ENCODE measurements at regions not wholly inside any gene's neighbourhood (a gene's known extent, or its start where the extent isn't known, plus 50 kb on each side); places are given as distances from the start of the nearest gene placed in this dataset.

DNA sequence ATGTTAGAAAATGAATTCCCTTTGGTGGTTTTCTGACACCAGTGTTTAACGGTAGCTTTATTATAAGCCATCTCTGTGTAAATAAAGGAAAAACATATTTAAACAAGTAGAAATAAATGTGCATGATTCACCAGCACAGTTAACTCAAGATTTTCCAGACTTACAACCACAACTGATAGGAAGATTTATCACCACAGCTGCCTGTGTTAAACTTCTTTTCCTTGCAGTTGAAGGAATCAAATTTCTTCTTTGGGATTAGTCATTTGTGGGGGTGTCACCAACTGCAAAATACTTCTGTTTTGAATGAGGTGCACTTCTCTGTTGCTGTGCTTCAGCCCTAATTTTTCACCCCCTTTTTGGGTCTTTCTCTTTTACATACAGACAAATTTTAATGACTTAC lies 128.1 kb upstream of the STK26 start:
- no peak for DNase-seq (ENCODE audit: low spot score)

DNA sequence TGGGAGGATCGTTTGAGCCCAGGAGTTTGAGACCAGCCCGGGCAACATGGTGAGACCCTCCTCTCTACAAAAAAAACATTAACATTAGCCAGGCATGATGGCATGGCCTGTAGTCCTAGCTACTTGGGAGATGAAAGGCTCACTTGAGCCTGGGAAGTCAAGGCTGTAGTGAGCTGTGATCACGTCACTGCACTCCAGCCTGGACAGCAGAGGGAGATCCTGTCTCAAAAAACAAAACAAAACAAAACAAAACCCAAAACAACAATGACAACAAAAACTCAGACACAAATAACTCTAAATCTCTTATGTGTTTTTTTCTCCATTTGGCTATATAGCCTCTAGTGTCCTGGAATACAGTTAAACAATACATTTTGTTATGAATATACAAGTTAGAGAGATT lies 127.3 kb upstream of the STK26 start:
- DNase-seq (ENCODE audit: low spot score), result peak; percentile 0

DNA sequence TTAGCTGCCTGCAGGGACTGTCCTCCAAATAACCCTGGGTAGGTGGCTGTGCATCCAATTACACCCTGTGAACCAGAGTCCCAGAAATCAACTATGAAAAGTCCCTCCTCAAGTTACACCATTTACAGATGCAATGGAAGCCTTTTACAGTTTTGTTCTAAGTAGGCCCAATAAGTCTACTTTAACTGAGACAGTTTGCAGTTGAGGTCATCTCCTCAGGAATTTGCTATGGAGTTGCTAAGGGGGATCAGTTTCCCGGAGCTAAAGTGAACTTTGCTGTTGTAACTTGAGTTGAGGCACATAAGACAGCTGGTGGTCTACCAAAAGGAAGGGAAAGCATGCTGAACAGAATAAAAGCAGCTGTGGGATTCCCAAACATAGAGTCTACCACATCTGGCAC lies 121.6 kb upstream of the STK26 start:
- DNase-seq (ENCODE audit: low spot score), result no peak

DNA sequence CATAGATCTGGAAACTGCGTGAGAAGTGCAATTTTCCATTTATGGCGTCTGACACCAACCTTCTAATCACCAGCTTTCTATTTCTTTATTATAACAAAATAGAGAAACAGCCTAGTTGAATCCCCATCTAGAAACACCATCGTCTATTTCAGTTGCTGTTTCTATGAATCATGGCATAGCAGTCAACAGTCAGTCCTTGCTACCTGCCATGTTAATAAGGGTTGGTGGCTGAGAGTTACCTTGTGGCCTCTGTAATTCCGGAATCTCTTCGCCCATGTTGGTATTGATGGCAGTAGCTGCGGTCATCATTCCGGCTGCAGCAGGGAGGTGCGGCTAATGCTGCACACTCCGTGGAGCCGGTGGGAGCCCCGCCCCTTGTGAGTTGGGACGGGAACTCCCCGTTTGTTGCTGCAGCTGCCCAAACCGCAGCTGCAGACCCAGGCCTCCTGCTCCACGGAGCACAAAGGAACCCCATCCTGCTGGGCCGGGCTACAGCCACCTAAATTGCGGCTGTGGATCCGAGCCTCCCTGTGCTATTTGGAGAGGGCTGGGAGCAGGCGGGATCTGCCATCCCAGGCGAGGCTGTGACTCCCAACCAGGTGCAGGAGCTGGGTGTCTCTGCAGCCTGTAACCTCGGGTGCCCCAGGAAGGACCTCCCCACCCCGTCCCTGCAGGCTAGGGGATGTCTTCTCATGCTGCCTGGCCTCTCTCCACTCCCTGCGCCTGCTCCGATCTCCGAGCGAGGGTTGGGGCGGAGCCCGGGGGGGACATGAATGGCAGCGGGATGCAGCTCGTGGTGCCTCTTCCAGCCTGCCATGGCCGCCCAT lies 115.4 kb upstream of the STK26 start:
- DNase-seq (ENCODE audit: low spot score), result no peak

DNA sequence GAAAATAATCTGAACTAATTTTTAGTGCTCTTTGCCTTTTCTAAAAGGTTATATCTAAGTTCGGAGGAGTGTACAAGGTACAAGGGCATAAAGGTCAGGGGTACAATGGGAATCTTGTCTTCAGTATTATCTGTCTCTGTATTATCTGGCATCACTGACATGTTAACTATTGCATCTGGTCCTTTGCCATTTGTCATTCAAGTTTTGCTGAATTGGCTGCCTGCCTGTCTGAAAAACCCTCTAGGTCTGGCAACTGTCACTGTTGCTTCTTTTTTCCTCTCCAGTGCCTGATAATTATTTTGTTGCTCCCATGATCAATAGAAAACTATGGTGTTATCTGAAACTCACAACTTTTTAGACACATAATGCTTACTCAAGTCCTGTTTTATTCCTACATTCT lies 112.5 kb upstream of the STK26 start:
- no peak for DNase-seq (ENCODE audit: low spot score)

DNA sequence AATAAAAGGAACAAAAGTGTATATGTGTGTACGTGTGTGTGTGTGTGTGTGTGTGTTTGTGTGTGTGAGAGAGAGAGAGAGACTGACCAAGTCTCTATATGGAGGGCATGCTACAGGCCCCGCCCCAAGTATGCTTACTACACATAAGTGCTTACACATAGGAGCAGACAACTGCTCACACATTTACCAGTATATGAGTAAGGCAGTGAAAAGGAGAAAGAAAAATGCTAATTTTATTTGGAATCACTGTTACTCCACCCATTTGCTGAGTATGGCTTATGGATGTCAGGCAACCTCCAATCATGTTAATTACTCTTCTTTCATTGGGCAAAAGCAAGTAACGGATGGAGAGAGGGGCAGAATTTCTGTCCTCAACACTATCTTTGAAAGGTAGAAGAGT lies 107.6 kb upstream of the STK26 start:
- DNase-seq (ENCODE audit: low spot score), result no peak

DNA sequence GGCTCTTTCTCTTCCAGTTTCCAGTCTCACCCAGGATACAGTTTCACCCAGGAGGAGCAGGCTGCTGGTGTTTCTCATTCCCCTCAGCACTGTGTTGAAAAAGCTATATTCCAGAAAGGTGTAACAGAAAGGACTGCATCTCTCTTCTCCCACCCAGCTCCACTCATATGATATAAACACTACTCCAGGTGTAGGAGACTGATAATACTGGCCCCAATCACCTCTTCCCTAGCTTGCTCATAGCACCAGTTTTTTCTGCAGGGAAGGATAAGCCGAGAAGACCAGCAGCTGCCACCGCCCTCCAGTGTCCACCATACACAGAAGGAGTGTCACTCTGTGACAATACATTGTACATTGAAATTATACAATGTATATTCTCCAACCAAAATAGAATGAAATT lies 105.5 kb upstream of the STK26 start:
- DNase-seq (ENCODE audit: low spot score), result no peak

DNA sequence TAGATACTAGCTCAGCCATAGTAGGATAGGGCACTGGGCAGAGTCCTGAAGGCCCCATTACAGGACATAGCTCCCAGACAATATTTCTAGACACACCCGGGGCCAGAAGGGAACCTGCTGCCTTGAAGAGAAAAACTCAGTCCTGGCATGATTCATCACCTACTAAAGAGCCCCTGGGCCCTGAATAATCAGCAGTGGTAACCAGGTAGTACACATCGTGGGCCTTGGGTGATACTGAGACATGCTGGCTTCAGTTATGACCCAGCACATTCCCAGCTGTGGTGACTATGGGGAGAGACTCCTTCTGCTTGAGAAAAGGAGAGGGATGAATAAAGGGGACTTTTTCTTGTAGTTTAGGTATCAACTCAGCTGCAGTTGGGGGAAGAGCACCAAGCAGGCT lies 104.3 kb upstream of the STK26 start:
- DNase-seq (ENCODE audit: low spot score), result no peak

DNA sequence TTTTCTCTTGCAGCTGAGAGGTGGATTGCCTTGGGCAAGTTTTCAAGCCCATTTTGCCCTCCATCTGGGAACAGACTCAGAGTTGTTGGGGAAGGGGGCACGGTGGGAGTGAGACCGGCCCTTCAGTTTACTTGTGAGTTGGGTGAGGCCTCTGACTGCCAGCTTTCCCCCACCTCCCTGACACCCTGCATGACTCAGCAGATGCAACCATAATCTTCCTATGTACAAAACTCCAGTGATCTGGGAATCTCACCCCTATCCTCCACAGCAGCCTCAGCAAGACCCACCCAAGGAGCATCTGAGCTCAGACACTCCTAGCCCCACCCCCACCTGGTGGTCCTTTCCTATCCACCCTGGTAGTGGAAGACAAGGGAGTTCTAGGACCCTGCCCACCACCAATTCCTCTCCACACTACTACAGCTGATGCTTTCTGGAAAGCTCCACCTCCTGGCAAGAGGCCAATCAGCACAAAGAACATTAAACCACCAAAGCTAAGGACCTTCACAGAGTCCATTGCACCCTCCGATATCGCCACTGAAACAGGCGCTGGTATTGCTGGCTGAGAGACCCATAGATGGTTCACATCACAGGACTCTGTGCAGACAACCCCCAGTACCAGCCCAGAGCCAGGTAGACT lies 99.4 kb upstream of the STK26 start:
- no peak for DNase-seq (ENCODE audit: low spot score)

DNA sequence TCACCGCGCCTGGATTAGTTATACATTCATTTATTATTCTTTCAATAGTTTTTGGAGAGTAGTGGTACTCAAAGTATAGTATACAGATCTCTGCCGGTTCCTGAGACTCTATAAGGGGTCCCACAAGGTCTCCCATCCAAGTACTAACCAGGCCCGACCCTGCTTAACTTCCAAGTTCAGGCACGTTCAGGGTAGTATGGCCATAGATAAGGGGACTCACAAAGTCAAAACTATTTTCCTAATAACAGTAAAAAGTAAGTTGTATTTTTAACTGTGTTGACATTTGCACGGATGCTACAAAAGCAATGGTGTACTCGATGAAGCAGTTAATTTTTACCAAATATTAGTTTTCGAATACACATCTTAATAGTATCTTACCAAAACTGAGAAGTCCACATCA lies 84.4 kb upstream of the STK26 start:
- DNase-seq (ENCODE audit: low spot score), result peak; percentile 1

DNA sequence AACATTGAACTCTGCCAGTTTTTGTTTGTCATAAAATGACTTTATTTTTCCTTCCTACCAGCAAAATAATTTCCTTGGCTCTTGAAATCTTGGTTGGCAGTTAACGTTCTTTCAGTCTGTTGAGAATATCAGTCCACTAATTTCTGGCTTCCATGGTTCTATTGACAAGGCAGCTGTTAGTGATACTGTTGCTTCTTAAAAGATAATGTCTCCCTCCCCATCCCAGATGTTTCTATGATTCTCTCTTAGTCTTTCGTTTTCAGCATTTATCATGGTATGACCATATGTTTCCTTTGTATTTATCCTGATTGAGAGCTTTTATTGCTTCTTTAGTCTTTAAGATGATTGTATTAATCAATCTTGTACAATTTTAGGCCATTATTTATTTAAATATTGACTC lies 81.1 kb upstream of the STK26 start:
- no peak for DNase-seq (ENCODE audit: low spot score)

DNA sequence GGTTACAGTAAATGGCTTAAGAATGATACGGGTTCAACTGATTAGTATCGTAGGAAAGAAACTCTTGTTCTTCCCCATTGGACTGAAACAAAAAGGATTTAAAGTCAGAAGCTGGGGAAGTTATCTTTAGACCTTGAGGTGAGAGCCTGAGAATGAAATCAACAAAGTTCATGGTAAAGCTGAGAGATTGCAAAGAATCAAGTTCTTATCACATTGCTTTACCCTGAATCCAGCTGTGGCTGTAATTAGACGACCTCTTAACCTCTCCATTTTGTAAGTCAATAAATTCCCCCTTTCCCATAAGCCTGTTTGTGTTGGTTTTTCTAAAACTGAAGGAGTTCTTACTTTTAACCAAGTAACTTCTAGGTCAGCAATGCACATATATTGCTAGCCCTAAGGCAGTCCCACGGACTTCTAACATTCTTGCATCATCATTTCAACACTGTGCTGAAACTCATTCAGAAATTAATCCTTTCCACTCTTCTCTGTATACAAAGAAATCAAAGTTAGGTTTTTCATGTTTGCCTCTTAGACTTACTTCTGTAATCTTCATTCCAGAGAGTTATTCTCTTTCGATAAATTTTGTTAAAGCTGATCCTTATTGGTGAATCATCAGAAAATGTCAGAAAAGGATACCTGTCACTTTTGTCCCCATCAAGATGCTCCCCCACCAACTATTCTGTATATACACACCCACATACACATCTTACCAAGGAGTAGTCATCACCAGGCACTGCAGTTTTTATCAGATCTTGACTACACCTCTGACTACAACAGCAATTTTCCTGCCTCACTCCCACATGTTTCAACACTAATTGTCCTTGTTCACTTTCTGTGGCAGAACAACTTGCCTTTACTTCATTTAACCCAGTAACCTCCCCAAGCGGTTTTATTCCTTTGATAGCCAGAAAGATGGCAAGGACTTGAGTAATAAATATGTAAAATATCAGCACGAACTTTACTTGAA lies 77.9 kb upstream of the STK26 start:
- no peak for DNase-seq (ENCODE audit: low spot score)

DNA sequence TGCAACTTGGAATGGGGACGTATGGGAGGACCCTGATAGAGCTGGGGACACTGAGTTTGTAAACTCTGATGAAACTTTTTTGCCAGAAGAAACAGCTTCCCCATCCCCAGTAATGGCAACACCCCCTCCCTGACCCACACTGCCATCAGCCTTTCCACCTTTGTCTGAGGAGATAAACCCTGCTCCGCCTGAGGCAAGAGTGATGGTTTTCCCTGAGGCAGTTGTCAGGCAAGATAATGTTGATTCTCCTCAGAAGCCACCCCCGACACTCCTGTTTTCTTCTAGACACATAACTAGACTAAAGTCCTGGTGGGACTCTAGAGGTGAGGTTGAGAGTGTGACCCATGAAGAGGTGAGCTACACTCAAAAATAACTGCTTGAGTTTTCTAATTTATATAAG lies 71.9 kb upstream of the STK26 start:
- DNase-seq (ENCODE audit: low spot score), result no peak

DNA sequence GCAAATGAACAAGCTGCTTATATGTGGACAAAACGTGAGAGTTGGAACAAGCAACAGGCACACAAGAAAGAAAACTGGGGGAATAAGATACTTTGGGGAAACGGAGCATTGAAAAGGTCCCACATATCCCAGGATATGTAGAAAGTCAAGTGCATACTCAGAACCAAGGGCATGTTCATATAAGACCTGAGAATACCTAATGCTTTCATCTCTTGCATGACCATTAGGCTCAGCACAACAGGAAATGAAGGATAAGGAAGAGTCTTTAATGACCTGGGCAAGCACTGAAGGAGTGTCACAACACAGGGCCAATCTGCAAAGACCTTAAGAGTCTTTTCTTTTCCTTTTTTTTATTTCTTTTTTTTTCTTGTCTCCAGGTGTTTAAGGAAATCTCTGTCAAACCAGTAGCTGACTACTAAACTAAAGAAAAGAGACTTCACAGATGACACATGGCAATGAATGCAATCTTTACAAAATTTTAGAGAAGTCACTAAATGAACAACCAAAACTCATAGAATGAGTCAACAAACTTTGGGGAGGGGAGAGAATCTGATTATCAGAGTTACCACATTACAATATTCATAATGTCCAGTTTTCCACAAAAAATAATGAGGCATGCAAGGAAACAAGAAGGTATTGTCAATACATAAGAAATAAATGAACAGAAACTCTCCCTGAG lies 67.9 kb upstream of the STK26 start:
- DNase-seq (ENCODE audit: low spot score), result no peak

DNA sequence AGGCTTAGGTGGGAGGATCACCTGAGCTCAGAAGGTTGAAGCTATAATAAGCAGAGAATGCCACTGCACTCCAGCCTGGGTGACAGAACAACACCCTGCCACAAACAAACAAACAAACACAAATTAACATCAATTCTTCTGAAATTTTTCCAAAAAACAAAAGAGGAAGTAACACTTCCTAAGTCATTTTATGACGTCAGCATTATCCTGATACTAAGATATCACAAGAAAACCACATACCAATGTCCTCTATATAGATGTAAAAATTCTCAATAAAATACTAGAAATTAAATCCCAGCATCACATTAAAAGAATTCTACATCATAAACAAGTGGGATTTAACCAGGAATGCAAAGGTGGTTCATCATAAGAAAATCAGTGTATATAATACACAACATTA lies 64.4 kb upstream of the STK26 start:
- DNase-seq (ENCODE audit: low spot score), result no peak

DNA sequence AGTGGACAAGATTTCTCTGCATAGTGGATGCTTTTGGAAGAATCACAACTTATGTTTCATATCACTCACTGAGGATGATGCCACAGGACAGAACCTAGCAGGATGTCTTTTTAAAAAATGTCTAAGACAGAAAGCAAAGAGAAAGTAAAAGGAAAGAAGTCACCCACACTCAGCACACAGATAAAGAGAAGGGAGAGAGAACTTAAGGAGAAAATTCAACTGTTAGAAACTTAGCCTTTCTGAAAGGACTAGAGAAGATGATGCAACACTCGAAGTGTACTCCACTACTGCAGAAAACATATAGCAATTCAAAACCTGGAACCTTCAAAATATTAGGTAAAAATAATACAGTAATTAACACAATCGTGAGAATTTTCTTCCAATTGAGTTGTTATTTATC lies 52.8 kb upstream of the STK26 start:
- no peak for DNase-seq (ENCODE audit: low spot score)

Data from NAMALWA (cell line).